C4-2B (cell line): ENCODE measurements at regions not wholly inside any gene's neighbourhood (a gene's known extent, or its start where the extent isn't known, plus 50 kb on each side); places are given as distances from the start of the nearest gene placed in this dataset.

ENCODE experiments used
- CTCF ChIP-seq: fragments of 450-650 bp; conservative IDR thresholded peaks from 2 replicates; pipeline ENCODE4 v1.5.1; 2017; ENCODE audit warnings: mild to moderate bottlenecking
- ZFX ChIP-seq: fragments of 450-650 bp; IDR thresholded peaks from 2 replicates; pipeline ENCODE4 v1.6.1; 2017

GRCh38 chr13:68550330-68550729, 1320.2 kb upstream of the PCDH9 start:
- TF ChIP-seq CTCF (no peak), ZFX (no peak)
